Muscle layer of colon (tissue), 2 donors: ENCODE measurements at regions not wholly inside any gene's neighbourhood (a gene's known extent, or its start where the extent isn't known, plus 50 kb on each side); places are given as distances from the start of the nearest gene placed in this dataset.

ENCODE experiments used
- H3K27ac ChIP-seq: one replicate; pipeline ENCODE4 v1.7.0; 2013; ENCODE audit warnings: low read depth, mild to moderate bottlenecking, low read length, moderate library complexity
- H3K27me3 ChIP-seq, 2 donors: one replicate each; pipeline ENCODE4 v1.7.0; 2013; ENCODE audit warnings: low read length in 2 of 2, mild to moderate bottlenecking in 2 of 2; ENCODE audit not compliant: insufficient read depth in 2 of 2, control insufficient read depth in 1 of 2
- H3K36me3 ChIP-seq: one replicate; pipeline ENCODE4 v1.7.0; 2013; ENCODE audit warnings: mild to moderate bottlenecking, low read length; ENCODE audit not compliant: insufficient read depth
- H3K4me1 ChIP-seq: one replicate; pipeline ENCODE4 v1.7.0; 2013; ENCODE audit warnings: mild to moderate bottlenecking, low read length; ENCODE audit not compliant: insufficient read depth
- H3K4me3 ChIP-seq, 2 donors: one replicate each; pipeline ENCODE4 v1.7.0; 2013; ENCODE audit warnings: low read length in 2 of 2, low read depth in 1 of 2, mild to moderate bottlenecking in 1 of 2, moderate library complexity in 1 of 2
- H3K9ac ChIP-seq: one replicate; pipeline ENCODE4 v1.7.0; 2013; ENCODE audit warnings: low read length
- H3K9me3 ChIP-seq: one replicate; pipeline ENCODE4 v1.7.0; 2013; ENCODE audit warnings: mild to moderate bottlenecking, low read length
- donor health status: abdominal sarcoma.
- donor health status: Adenocarcinoma of cecum.

DNA sequence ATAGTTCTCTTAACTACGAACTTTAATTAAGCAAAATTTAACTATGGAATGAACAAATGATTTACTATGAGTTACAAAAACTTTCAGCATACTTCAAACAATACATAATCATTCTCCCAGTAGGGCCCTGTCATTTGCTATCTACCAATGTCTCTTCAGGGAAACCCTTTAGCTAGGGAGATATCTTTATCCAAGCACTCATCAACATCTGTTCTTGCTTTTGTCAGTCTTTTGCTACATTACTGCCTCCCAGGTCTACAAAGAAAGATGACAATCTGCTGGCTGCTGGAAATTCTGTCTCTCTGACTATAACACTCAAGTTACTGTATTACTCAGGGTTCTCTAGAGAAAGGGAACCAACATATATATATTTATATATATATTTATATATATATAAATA, 1626.3 kb upstream of the CELF4 start:
- Histone ChIP-seq H3K4me3 (no peak overlapping the region), H3K9ac (no peak overlapping the region), H3K4me1 (no peaks in the 10 kb centered on the region), H3K9me3 (no peaks in the 10 kb centered on the region), H3K36me3 (no peaks in the 10 kb centered on the region), H3K27ac (no peak overlapping the region), H3K27me3 (no peaks in the 10 kb centered on the region)

DNA sequence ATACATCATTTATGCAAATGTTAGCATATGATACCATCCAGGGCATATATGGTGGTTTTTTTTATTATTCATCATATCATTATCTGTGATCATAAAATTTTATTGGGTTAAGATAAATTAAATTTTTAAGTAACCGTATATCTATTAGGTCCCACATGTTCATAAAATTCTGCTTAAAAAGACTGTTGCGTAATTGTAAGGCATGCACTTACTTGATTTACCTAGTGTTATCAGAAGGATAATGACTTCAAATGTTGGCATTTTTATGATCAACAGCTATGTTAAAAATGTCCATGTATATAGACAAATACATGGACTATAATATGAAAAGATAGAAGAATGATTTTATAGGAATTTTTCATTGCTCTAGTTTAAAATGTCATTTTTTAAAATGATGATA, 1625.5 kb upstream of the CELF4 start:
- Histone ChIP-seq H3K9me3 (no peaks in the 10 kb centered on the region), H3K27ac (no peak overlapping the region), H3K4me1 (no peaks in the 10 kb centered on the region)

DNA sequence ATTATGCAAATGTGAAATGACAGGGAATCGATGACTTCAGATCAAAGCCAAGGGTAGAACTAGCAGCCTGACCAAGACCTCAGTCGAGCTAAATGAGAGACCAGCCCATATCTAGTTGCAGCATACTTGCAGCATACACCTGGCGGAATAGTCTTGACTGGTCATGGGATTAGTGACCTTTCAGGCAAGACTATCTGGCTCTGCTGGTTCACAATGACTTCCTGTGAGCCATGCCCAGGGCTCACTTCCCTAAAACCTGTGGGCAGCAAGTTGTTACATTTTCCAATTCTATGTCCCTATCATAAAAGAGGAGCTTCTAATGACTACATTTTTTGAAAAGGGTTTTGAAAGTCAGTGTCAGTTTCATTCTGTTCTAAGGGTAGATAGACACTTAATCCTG, 1624.9 kb upstream of the CELF4 start:
- no peaks in the 10 kb centered on the region for H3K27me3 ChIP-seq
- H3K9ac ChIP-seq = no peak overlapping the region
- no peak overlapping the region for H3K4me3 ChIP-seq
- no peaks in the 10 kb centered on the region for H3K4me1 ChIP-seq
- H3K36me3 ChIP-seq = no peaks in the 10 kb centered on the region
- H3K9me3 ChIP-seq = no peaks in the 10 kb centered on the region
- no peak overlapping the region for H3K27ac ChIP-seq

More for the DNA sequence above, 1625.5 kb upstream of the CELF4 start:
- H3K4me3 ChIP-seq = no peak overlapping the region
- H3K27me3 ChIP-seq = no peaks in the 10 kb centered on the region
- no peaks in the 10 kb centered on the region for H3K36me3 ChIP-seq
- no peak overlapping the region for H3K9ac ChIP-seq

DNA sequence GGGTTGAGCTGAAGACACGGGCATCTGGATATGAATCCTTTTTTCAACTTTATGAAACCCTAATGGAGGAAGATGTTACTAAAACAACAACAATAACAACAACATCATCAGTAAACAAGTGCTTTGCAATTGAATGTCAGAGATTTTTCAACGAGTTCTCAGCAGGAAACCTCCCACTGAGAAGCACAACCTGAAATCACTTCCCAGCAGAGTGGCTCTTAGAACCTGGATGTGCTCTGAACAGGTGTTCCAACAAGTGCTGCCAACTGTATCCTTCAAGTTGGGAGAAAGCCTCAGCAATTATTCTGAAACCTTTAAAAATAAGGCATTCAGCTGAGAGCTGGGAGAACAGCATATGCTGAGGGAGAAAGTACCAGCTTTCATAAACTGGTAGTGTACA, 1622.7 kb upstream of the CELF4 start:
- Histone ChIP-seq H3K36me3 (no peaks in the 10 kb centered on the region), H3K9me3 (no peaks in the 10 kb centered on the region), H3K27ac (no peak overlapping the region), H3K9ac (no peak overlapping the region), H3K27me3 (no peaks in the 10 kb centered on the region), H3K4me1 (no peaks in the 10 kb centered on the region), H3K4me3 (no peak overlapping the region)

DNA sequence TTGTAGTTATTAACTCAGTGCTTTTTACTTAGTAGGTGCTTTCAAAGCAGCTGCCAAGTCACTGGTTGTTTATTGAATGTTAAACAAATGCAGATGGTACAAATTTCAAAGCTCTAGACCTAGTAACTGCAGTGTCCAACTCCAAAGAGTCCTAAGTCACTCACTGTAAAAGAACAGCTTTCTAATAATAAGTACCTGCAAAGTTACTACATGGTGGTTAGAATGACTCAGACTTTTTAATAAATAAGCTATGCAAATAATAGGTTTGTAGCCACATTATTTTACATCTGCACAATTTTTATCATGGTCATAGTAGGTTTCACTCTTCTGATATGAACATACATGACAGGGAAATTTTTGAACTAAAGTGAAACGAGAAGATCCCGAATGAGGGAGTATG, 1620.4 kb upstream of the CELF4 start:
- H3K4me3 ChIP-seq = no peak overlapping the region
- H3K27ac ChIP-seq = no peak overlapping the region
- H3K4me1 ChIP-seq = no peaks in the 10 kb centered on the region
- H3K9me3 ChIP-seq = no peaks in the 10 kb centered on the region
- H3K27me3 ChIP-seq = no peaks in the 10 kb centered on the region
- no peaks in the 10 kb centered on the region for H3K36me3 ChIP-seq
- H3K9ac ChIP-seq = no peak overlapping the region

DNA sequence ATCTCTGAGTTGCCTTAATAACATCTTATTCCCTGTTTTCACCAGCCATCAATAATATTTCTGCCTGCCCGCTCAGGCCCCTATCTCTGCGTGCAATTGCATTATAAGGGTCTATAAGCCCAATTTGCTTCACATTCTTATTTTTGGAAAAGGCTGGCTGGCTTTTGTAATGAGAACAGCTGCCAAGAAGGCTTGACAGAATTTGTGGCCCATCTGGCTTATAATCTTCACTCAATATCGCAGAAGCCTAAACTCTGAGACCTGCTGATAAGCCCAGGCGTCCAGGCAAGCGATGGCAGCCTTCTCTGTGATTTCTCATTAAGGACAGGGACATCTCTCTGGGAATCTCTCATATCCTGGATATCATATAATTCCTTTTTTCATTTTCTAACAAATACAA, 1618.6 kb upstream of the CELF4 start:
- Histone ChIP-seq H3K27me3 (no peaks in the 10 kb centered on the region), H3K4me3 (no peak overlapping the region), H3K4me1 (no peaks in the 10 kb centered on the region), H3K9me3 (no peaks in the 10 kb centered on the region), H3K9ac (no peak overlapping the region), H3K36me3 (no peaks in the 10 kb centered on the region), H3K27ac (no peak overlapping the region)

DNA sequence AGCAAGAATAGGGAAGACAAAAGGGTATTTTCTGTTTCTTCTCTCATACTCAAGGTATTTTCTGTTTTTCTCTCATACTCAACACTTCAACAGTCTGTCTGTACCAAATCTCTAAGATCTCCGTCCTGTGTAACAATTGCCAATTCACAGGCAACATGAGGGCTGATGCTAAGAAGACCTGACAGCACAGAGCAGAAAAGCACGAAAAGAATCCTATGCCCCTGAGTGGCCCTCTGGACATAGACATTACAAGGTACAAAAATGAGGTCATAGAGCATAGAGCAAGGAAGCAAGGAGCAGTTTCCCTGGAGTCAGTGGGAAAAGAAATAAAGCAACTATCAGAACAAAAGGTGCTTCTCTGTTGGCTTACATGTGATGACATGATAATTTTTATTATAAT, 1612.6 kb upstream of the CELF4 start:
- no peaks in the 10 kb centered on the region for H3K27me3 ChIP-seq
- no peaks in the 10 kb centered on the region for H3K9me3 ChIP-seq
- H3K27ac ChIP-seq = no peak overlapping the region
- H3K4me1 ChIP-seq = no peaks in the 10 kb centered on the region
- no peak overlapping the region for H3K4me3 ChIP-seq
- no peak overlapping the region for H3K9ac ChIP-seq
- H3K36me3 ChIP-seq = no peaks in the 10 kb centered on the region

DNA sequence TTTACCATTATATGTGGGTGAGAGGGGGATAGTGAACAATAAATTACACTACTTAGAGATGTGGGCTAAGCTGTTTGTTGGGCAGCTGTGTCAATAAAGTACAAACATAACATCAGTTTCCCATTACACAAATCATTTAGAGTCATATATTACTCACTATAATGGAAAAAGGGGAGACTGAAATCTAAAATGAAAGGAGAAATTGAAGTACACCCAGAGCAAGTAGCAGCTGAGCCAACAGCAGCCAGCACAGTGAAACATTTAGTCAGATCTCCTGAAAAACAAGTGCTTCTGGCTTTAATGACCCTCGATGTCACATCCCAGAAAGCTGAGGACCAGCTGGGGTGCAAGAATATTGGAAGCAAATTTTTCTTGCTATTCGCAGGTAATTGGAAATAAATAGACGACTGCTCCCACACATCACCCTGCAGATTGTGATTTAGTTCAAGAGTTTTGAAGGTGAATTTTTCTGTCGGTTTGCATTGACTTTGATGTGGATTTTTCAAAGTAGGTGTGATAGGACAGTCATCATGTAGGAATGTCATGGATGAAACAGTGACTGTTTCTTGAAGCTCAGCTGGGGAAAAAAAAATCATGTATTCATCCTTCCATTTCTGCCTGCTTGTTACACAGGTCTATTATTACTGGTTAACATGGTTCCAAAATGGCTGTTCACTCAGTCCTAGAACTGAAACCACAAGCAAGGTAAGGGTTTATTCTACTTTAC, 1607.3 kb upstream of the CELF4 start:
- H3K36me3 ChIP-seq = no peaks in the 10 kb centered on the region
- no peak overlapping the region for H3K4me3 ChIP-seq
- H3K27me3 ChIP-seq = no peaks in the 10 kb centered on the region
- no peak overlapping the region for H3K9ac ChIP-seq
- H3K9me3 ChIP-seq = no peaks in the 10 kb centered on the region
- no peak overlapping the region for H3K27ac ChIP-seq
- H3K4me1 ChIP-seq = no peaks in the 10 kb centered on the region

DNA sequence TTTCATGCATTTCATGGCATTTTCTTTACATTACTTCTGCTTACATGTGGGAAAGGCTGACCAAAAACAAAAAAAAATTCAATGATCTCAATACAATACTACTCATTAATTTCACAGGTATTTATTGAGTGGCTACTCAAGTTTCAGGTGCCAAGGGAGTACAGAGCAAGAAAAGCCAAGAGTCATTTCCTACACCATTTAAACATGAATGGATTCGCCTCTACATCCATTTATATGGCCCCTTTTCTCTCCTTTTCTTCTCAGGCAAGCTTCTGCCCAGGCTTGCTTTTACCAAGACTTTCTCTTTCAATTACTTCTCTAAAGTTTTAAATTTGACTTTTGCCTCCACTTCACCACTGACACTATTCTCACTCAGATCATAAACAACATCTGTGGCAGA, 1603.1 kb upstream of the CELF4 start:
- Histone ChIP-seq H3K4me1 (no peaks in the 10 kb centered on the region), H3K4me3 (no peak overlapping the region), H3K9me3 (no peaks in the 10 kb centered on the region), H3K9ac (no peak overlapping the region), H3K27ac (no peak overlapping the region), H3K27me3 (no peaks in the 10 kb centered on the region), H3K36me3 (no peaks in the 10 kb centered on the region)

DNA sequence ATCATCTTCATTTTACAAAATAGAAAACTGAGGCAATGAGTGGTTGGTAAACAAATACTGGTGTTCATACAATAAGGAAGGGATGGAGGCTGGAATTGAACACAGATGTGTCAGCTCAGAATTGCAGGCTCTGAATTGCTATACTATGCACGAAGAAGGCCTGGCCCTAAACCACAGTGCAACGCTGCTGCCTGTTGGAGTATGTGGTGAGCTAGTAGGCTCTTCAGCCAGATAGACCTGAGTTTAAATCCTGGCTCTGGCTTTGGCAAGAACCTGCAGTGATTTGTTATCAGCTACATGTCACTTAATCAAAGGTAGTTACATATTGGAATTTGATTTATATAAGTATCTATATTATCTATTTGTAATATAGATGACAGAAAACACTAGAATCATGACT, 1602.4 kb upstream of the CELF4 start:
- no peaks in the 10 kb centered on the region for H3K36me3 ChIP-seq
- no peak overlapping the region for H3K27ac ChIP-seq
- H3K4me3 ChIP-seq = no peak overlapping the region
- no peaks in the 10 kb centered on the region for H3K4me1 ChIP-seq
- no peak overlapping the region for H3K9ac ChIP-seq
- H3K9me3 ChIP-seq = no peaks in the 10 kb centered on the region
- no peaks in the 10 kb centered on the region for H3K27me3 ChIP-seq

DNA sequence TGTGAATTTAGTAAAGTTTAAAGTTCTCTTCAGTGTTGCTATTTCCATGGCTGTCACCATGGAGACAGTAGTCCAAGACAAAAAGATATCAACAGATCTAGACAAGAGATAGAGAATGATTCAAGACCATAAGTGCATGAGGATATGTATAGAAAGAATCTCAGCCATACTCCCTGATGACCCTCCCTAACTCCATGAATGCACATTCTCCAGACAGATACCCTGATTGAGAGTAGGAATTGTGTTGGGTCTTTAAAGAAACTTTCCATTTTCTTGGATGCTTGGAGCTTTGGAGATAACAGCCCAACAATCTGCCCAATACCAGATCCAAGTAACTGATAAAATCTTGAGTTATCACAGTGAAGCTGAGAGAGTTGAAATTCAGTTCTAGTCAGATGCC, 1601.2 kb upstream of the CELF4 start:
- H3K27ac ChIP-seq = no peak overlapping the region
- H3K36me3 ChIP-seq = no peaks in the 10 kb centered on the region
- no peak overlapping the region for H3K4me3 ChIP-seq
- H3K4me1 ChIP-seq = no peaks in the 10 kb centered on the region
- no peaks in the 10 kb centered on the region for H3K27me3 ChIP-seq
- H3K9me3 ChIP-seq = no peaks in the 10 kb centered on the region
- H3K9ac ChIP-seq = no peak overlapping the region

DNA sequence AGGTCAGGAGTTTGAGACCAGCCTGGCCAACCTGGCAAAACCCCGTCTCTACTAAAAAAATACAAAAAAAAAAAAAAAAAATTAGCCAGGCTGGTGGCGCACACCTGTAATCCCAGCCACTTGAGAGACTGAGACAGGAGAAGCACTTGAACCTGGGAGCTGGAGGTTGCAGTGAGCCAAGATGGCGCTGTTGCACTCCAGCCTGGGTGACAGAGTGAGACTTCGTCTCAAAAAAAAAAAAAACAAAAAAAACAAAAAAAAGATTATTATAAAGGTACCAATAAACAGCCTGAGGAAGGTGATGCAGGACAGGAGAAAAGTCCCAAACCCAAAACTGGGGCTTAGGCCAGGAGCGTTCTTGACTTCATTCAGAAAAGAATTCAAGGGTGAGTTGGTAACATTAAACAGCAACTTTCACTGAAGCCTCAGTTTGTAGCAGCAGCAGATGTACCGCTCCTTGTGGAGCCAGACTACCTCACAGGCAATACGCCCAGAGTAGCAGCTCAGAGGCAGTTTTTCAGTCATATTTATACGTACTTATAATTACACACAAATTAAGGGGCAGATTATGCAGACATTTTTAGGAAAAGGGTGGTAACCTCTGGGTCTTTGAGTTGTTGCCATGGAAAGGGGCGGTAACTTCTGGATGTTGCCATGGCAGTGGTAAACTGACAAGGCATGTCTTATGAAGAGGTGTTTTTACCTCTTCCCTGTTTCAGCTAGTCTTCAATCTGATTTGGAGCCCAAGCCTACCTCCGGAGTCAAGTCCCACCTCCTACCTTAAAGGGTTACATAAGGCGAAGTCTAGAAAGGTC, 1596.6 kb upstream of the CELF4 start:
- Histone ChIP-seq H3K4me3 (no peak overlapping the region), H3K27ac (no peak overlapping the region), H3K9me3 (no peaks in the 10 kb centered on the region), H3K36me3 (no peaks in the 10 kb centered on the region), H3K4me1 (no peaks in the 10 kb centered on the region), H3K27me3 (no peaks in the 10 kb centered on the region), H3K9ac (no peak overlapping the region)
